ENCODE measurements at regions not wholly inside any gene's neighbourhood (a gene's known extent, or its start where the extent isn't known, plus 50 kb on each side); places are given as distances from the start of the nearest gene placed in this dataset.

GRCh38 chr2:53302455-53302854, 465.1 kb upstream of the CHAC2 start:
- TF ChIP-seq CTCF (IDR thresholded peaks at IDR 0.05; ENCODE audit: poor library complexity) (no peak), EZH2 (IDR thresholded peaks at IDR 0.05; ENCODE audit: borderline replicate concordance) (no peak), EZH2phosphoT487 (IDR thresholded peaks at IDR 0.05; ENCODE audit: low read depth, severe bottlenecking, unreplicated experiment) (no peak)
